Stimulated activated CD8-positive, alpha-beta memory T cell treated with anti-CD3 and anti-CD28 coated beads, Interleukin-4, amount 100 ng/mL, for 1 hour (primary cell): ENCODE measurements at regions not wholly inside any gene's neighbourhood (a gene's known extent, or its start where the extent isn't known, plus 50 kb on each side); places are given as distances from the start of the nearest gene placed in this dataset.
"Not testable (repeated sequence)": the region's sequence is repeated elsewhere in the genome, so short reads cannot be mapped to it uniquely, and the experiment has no call there.

Source experiments
- DNase-seq, 2 donors: peaks; one replicate each; pipeline ENCODE4 v3.0.0-alpha.2; 2020; ENCODE audit warnings: low read depth in 2 of 2, low spot score in 1 of 2

DNA sequence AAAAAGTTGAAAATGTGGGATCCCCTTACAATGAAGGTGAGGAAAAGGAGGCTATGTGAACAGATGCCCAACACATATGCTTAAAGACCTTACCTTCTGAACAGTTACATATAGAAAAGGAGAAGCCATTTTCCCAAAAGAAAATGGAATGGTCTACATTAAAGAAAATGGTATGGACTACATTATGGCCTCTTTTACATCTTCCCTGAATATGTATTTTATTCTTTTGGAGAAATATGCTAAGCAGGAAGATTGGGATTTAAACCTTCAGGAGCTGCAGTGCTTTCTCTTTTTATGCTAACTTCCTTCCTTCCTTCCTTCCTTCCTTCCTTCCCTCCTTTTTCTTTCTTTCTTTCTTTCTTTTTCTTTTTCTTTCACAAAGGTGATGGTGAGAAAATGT lies 155.4 kb downstream of the SEC23IP start:
- DNase-seq = no peak

DNA sequence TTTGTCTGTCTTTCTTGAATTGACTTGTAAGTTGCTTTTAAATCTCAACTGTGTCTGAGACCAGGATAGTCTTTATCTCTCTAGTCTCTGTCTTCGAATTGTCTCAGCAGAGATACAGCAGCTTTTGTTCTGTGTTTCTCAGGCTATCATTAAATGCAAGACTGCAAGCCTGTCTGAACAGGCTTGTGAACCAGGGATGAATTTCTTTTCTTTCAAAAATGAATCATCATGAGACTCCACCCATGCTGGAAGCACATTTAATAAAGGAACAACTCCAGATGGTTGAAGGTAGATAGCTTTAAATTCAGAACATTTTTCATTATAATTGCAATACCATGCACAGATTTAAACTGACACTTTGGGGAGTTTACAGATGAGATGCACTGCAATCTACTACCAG lies 155.9 kb downstream of the SEC23IP start:
- no peak for DNase-seq

DNA sequence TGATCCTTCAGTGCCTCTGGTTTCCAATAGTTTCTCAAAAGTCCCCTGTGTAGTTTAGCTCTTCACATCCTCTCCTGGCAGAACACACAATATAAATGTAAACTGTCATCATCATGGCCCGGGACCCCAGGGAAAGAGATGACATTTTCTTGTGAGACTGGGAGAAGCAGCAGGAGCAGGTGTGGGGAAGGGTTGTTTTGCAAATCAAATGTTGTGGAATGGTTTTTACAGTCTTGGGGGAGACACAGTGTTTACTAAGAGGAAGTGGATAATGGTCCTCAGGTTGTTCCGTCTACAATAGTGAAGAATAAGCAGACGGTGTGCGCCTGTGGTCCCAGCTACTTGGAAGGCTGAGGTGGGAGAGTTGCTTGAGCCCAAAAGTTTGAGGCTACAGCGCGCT lies 159.1 kb downstream of the SEC23IP start:
- no peak for DNase-seq

DNA sequence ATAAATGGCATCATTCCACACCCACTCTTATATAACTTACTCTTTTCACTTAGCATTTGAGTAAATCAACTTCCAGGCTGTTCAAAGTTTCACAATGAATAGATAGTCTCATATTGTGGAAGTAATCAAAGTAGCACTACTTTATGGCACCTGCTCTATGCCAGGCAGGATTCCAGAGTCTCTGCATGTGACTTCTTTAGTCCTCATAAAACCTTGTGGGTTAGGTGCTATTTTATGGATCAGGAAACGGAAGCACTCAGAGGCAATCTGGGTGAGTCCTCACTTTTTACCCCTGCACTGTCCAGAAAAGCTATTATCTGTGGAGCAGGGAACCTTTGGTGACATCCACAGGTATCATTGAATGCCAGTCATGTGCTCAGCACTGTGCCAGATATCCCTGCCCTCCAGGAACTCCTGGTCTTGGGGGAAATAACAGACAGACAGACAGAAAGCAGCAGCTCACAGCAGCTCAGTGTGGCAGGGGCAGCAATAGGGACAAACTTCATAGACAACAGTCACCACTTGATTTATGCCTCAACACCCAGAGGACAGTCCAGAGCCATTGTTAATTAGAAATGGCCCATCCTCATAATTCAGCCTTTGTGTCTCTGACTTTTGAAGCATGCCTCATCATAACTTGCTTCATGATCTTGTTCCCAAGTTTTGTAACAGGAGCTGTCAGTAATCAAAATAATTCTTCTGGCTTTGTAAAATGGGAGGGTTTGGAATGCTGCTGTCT lies 160.6 kb downstream of the SEC23IP start:
- no peak for DNase-seq

DNA sequence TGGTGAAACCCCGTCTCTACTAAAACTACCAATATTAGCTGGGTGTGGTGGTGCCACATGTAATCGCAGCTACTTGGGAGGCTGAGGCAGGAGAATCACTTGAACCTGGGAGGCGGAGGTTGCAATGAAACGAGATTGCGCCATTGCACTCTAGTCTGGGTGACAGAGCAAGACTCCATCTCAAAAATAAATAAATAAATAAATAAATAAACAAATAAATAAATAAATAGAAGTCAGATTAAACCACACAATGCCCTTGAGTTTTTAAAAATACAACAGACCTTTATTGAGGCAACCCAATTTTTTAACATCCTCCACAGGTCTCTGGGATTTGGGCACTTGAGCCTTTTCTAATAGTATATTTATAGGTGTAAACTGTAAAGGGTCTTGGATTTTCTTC lies 167.3 kb downstream of the SEC23IP start:
- not testable (repeated sequence) for DNase-seq

DNA sequence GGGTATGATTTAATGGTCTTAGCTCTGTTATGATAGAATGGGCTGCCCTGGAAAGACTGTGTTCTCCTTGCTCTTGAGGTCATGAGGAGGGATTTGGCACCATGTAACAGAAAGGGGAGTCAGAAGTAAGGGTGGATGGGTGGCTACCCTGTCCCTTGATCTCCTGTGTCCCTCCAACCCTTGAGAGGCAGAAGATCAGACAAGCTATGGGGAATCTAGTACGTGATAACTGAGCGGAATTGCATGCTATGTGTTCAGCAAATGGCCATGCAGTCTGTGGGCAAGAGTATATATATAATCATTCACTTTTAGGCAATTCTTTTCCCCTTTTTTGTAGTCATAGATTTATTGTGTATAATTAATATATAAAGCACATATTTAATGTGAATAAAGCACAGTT lies 174.9 kb downstream of the SEC23IP start:
- DNase-seq = no peak

- DNase-seq = no peak
These were observed 177.2 kb downstream of the SEC23IP start for GRCh38 chr10:120069700-120070099.

DNA sequence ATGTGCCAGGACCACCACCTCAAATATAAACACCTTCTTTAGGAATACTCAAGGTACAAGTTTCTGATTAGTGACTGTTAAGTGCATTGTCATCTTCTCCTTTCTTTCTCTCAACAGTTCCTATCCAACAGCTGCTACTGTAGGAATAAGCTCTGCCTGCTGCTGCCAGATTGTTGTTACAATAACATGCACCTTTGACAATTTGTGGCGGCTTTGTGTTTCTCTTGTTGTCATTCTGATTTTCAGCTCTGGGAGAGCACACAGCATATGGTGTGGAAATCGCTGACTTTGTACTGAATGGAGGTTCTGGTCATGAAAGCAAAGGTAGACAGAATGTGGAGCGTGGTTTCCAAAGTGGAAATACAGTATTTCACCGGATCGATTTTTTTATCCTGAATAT lies 182.8 kb downstream of the SEC23IP start:
- no peak for DNase-seq

DNA sequence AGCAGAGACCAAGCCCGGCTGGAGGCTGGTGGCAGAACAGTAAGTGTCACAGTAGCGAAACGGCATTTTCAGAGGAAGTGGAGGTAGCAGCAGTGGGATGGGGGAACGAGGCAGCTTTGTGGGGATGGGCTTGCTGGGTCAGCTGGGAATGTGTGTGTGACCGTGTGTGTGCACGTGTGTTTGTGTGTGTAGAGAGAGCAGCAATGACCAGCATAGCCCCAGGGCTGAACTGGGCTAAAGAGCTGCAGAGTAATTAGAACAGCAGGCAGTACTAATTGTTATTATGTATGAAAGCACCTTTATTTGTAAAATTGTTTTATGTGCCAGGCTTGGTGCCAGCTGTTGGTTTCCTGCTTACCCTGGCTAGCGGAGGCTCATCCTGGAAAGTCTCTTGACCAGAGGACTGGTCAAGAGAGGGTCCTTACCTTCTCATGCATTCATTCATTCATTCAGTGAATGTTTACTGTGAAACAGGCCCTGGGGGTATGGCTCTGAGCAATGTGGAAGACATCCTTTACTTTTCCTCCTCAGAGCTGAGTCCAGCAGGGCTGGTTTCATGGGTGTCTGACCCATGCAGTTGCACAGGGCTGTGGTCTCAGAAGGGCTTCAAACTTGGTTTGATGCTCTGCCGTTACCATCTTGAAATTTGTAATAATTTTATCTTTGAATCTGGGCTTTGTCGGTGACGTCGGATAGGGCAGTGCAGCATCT lies 184.6 kb downstream of the SEC23IP start:
- DNase-seq = no peak

GRCh38 chr10:120077707-120078492 lies 185.4 kb downstream of the SEC23IP start:
- DNase-seq = no peak

GRCh38 chr10:120085096-120085796 lies 192.7 kb downstream of the SEC23IP start:
- no peak for DNase-seq

GRCh38 chr10:120086066-120086465 lies 193.5 kb downstream of the SEC23IP start:
- no peak for DNase-seq

DNA sequence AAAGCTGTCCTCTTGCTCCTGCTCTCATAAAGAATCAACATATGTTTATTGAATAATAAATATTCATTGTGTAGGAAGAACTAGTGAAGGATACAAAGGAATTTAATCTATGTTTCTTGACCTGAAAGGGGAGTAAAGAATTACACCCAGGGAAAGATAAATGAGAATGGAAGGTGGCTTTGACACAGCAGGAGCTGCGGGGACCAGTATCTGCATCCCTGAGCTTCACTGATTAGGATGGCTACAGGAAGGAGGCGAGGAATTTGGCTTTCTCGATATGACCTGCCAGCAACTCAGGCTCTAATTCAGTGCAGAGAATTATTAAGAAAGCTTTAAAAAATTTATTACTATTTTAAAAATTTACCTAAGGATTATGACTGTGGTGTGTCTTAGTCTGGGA lies 194.6 kb downstream of the SEC23IP start:
- DNase-seq = no peak

DNA sequence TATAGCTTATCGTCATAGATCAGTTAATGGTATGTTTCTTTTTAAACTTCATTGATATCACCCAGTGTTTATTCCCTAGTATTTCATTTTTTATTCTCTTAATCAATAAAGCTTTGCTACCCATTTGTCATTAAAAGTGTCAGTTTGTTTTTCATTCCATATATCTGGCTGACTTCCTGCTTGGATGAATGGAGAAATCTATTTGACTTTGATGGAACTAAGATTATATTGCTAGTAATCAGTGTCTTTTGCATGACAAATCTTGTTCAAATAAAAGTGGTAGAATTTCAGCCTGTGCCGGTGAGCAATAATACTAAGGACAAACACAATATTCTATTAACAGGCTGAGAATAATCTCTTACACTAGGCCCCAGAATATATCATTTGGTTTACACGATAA lies 203.3 kb downstream of the SEC23IP start:
- DNase-seq = no peak

GRCh38 chr10:120097766-120098165 lies 205.2 kb downstream of the SEC23IP start:
- DNase-seq = no peak

GRCh38 chr10:120098232-120098930 lies 205.9 kb downstream of the SEC23IP start:
- no peak for DNase-seq

DNA sequence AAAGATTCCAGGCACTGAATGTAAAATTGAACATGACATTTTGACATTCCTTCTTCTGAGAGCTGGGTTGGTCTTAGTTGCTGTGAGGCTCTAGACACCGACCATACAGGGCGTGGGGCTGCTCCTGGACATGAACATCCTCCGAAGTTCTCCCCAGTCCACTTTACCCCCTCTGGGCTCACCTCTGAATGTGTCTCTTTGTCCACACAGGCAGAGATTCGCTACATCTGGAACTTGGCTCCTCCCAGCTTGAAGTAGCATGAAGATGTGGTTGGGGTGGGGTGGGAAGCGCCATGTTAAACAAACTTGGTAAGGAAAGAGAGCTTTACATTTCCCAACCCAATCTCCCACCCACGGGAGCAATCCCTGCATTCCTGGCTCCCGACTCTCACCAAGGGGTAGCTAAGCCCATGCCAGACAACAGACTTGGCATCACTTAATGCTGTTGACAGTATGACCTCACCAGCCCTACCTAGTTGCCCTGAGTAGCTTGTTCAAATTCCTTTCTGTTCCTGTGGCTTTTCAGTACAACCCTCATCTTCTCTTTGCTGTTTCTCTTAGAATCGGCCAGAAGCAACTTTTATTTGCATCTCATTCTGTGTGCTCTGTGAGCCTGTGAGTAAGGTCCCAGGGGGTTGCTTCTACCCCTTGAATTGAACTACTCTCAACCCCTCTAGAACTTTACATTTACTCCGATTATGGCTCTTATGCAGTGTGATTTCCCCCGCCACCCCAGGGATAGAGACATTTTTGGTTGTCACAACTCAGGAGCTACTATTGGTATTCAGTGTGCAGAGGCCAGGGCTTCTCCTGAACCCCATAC lies 211.4 kb downstream of the SEC23IP start:
- no peak for DNase-seq

GRCh38 chr10:120105001-120105400 lies 212.5 kb downstream of the SEC23IP start:
- DNase-seq = no peak

GRCh38 chr10:120105492-120105891 lies 213.0 kb downstream of the SEC23IP start:
- DNase-seq = no peak

DNA sequence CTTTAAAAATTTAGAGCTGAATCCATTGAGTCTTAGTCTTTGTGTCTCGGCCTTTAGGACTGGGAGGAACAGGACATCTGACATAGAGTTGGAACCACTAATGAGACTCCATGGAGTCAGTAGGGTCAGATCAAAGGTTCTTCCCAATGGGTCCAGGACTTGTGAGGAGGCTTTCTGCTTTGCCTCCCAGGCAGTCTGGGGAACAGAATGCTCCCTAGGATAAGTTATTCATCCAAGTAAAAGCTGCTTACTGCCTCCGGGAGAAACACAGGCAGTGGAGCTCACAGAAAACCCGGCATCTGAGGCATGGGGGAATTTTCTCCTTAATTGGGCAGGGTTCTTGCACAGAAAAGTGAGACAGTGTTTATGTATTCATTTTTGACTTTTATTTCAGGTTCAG lies 216.4 kb downstream of the SEC23IP start:
- DNase-seq = no peak
